Neuronal stem cell (in vitro differentiated cells): ENCODE measurements at regions not wholly inside any gene's neighbourhood (a gene's known extent, or its start where the extent isn't known, plus 50 kb on each side); places are given as distances from the start of the nearest gene placed in this dataset.

Experiments
- DNase-seq: peaks from one replicate; pipeline ENCODE4 v3.0.0-alpha.2; 2013; ENCODE audit warnings: low spot score
- H2AFZ ChIP-seq: one replicate; pipeline ENCODE4 v1.6.1; 2013; ENCODE audit warnings: mild to moderate bottlenecking, low read length, inconsistent platforms
- H2AK5ac ChIP-seq: 2 replicates; pipeline ENCODE4 v1.6.1; 2013; ENCODE audit warnings: low read depth, mild to moderate bottlenecking, inconsistent platforms, low read length, moderate library complexity, mixed read lengths
- H2BK120ac ChIP-seq: 2 replicates; pipeline ENCODE4 v1.6.1; 2013; ENCODE audit warnings: low read depth, mild to moderate bottlenecking, inconsistent platforms, low read length, moderate library complexity, mixed read lengths
- H2BK12ac ChIP-seq: one replicate; pipeline ENCODE4 v1.6.1; 2013; ENCODE audit warnings: low read length, inconsistent platforms
- H2BK15ac ChIP-seq: 2 replicates; pipeline ENCODE4 v1.6.1; 2013; ENCODE audit warnings: mild to moderate bottlenecking, low read length, inconsistent platforms, mixed read lengths
- H2BK5ac ChIP-seq: one replicate; pipeline ENCODE4 v1.6.1; 2013; ENCODE audit warnings: inconsistent platforms, mild to moderate bottlenecking, low read length, moderate library complexity
- H3K14ac ChIP-seq: one replicate; pipeline ENCODE4 v1.6.1; 2013; ENCODE audit warnings: low read length, inconsistent platforms
- H3K18ac ChIP-seq: 2 replicates; pipeline ENCODE4 v1.6.1; 2013; ENCODE audit warnings: low read length, inconsistent platforms
- H3K23ac ChIP-seq: 2 replicates; pipeline ENCODE4 v1.6.1; 2013; ENCODE audit warnings: low read depth, mild to moderate bottlenecking, mixed read lengths, low read length, inconsistent platforms; ENCODE audit not compliant: poor library complexity
- H3K27ac ChIP-seq: replicated peaks from 3 replicates; pipeline ENCODE4 v1.5.1; 2013; ENCODE audit warnings: low read length, inconsistent platforms
- H3K27me3 ChIP-seq, 3 experiments: 2 replicates each; pipeline ENCODE4 v1.6.1; 2013; ENCODE audit warnings: low read length in 3 of 3, mild to moderate bottlenecking in 2 of 3, inconsistent platforms in 1 of 3, low read depth in 1 of 3, mixed read lengths in 1 of 3, moderate library complexity in 1 of 3; ENCODE audit not compliant: control insufficient read depth in 3 of 3, insufficient read depth in 3 of 3
- H3K36me3 ChIP-seq, 2 donors: replicated peaks in 1 of 2; 2 replicates each; pipeline ENCODE4 v1.6.1; 2013; ENCODE audit warnings: low read length in 2 of 2; ENCODE audit not compliant: control insufficient read depth in 2 of 2, insufficient read depth in 2 of 2
- H3K4ac ChIP-seq: 2 replicates; pipeline ENCODE4 v1.6.1; 2013; ENCODE audit warnings: inconsistent platforms, mild to moderate bottlenecking, low read length, moderate library complexity
- H3K4me1 ChIP-seq, 2 donors: 1 replicate in 1 of 2; 2 replicates in 1 of 2; pipeline ENCODE4 v1.6.1; 2013; ENCODE audit warnings: low read length in 2 of 2, low read depth in 1 of 2; ENCODE audit not compliant: control insufficient read depth in 2 of 2, insufficient read depth in 1 of 2
- H3K4me2 ChIP-seq: one replicate; pipeline ENCODE4 v1.6.1; 2013; ENCODE audit warnings: mild to moderate bottlenecking, low read length, inconsistent platforms; ENCODE audit not compliant: insufficient read depth, poor library complexity, severe bottlenecking
- H3K4me3 ChIP-seq, 2 donors: 2 replicates each; pipeline ENCODE4 v1.5.1; 2013; ENCODE audit warnings: low read length in 2 of 2, mild to moderate bottlenecking in 2 of 2, inconsistent platforms in 1 of 2, moderate library complexity in 1 of 2
- H3K79me1 ChIP-seq: one replicate; pipeline ENCODE4 v1.6.1; 2013; ENCODE audit warnings: low read depth, mild to moderate bottlenecking, inconsistent platforms, low read length, moderate library complexity
- H3K9ac ChIP-seq: one replicate; pipeline ENCODE4 v1.6.1; 2013; ENCODE audit warnings: mild to moderate bottlenecking, low read depth, low read length, inconsistent platforms; ENCODE audit not compliant: poor library complexity
- H3K9me3 ChIP-seq, 2 donors: replicated peaks in 1 of 2; 2 replicates each; pipeline versions ENCODE3 to v1.6.1; 2013; ENCODE audit warnings: low read length in 2 of 2, mild to moderate bottlenecking in 2 of 2, inconsistent platforms in 1 of 2, low read depth in 1 of 2, mixed read lengths in 1 of 2, moderate library complexity in 1 of 2; ENCODE audit not compliant: control insufficient read depth in 2 of 2, insufficient read depth in 1 of 2
- H4K8ac ChIP-seq: one replicate; pipeline ENCODE4 v1.6.1; 2013; ENCODE audit warnings: low read depth, mild to moderate bottlenecking, inconsistent platforms, low read length, moderate library complexity
- H4K91ac ChIP-seq: one replicate; pipeline ENCODE4 v1.6.1; 2013; ENCODE audit warnings: low read length, low read depth, mild to moderate bottlenecking, inconsistent platforms; ENCODE audit not compliant: poor library complexity
- WGBS, 2 donors: extraction: QIAGEN DNeasy Blood & Tissue Kit; methylation state at CpG; one replicate each; pipeline ENCODE4 v1.1.7; 2013; ENCODE audit warnings: missing lambda C conversion rate in 2 of 2, mixed read lengths in 1 of 2; ENCODE audit not compliant: insufficient read length in 2 of 2, insufficient replicate concordance in 1 of 2; ENCODE audit errors: extremely low coverage in 2 of 2; 5-methylcytosine and 5-hydroxymethylcytosine counted together

GRCh38 chr6:139540276-139540675 lies 165.8 kb upstream of the CITED2 start:
- Histone ChIP-seq H2BK12ac (no peak overlapping the region), H2AFZ (peak overlapping the region; percentile 13), H2BK15ac (no peak overlapping the region), H3K4me3 (no peak overlapping the region), H3K27ac (no peak overlapping the region), H3K18ac (no peak overlapping the region), H4K91ac (no peak overlapping the region), H2AK5ac (no peak overlapping the region), H3K4ac (no peak overlapping the region), H3K14ac (no peak overlapping the region), H2BK5ac (no peak overlapping the region), H3K4me1 (peaks cover 0 to 7% of the 10 kb centered on the region in 2 donors), H3K9ac (no peak overlapping the region), H4K8ac (no peak overlapping the region), H3K23ac (no peak overlapping the region), H3K4me2 (no peak overlapping the region), H3K9me3 (no peaks in the 10 kb centered on the region), H3K79me1 (no peaks in the 10 kb centered on the region), H2BK120ac (no peak overlapping the region), H3K36me3 (no peaks in the 10 kb centered on the region), H3K27me3 (no peaks in the 10 kb centered on the region)
- DNase-seq, result no peak
- whole genome bisulfite sequencing, 2 donors, result no CpG with 5 or more reads among the region's 5 CpGs

- Histone ChIP-seq H3K36me3 (no peaks in the 10 kb centered on the region), H3K79me1 (no peaks in the 10 kb centered on the region), H3K14ac (no peak overlapping the region), H3K4me2 (no peak overlapping the region), H3K27me3 (no peaks in the 10 kb centered on the region), H2BK120ac (no peak overlapping the region), H2BK12ac (no peak overlapping the region), H3K4me1 (peaks cover 0 to 3% of the 10 kb centered on the region in 2 donors), H3K27ac (no peak overlapping the region), H3K4me3 (no peak overlapping the region), H2AK5ac (no peak overlapping the region), H2BK15ac (no peak overlapping the region), H2BK5ac (no peak overlapping the region), H3K18ac (no peak overlapping the region), H4K91ac (no peak overlapping the region), H3K23ac (no peak overlapping the region), H3K9me3 (no peaks in the 10 kb centered on the region), H4K8ac (no peak overlapping the region), H3K4ac (no peak overlapping the region), H2AFZ (peak overlapping the region; percentile 13), H3K9ac (no peak overlapping the region)
- no CpG with 5 or more reads among the region's 12 CpGs for WGBS, 2 donors
- DNase-seq, result no peak
Measured at GRCh38 chr6:139539852-139540251, 165.4 kb upstream of the CITED2 start.

- H2BK12ac ChIP-seq, result no peak overlapping the region
- no peak overlapping the region for H2AFZ ChIP-seq
- H3K4me3 ChIP-seq, result no peak overlapping the region
- H3K79me1 ChIP-seq, result no peaks in the 10 kb centered on the region
- no peak overlapping the region for H2BK5ac ChIP-seq
- no peak overlapping the region for H3K9ac ChIP-seq
- H3K4me1 ChIP-seq, result peaks cover 3 to 6% of the 10 kb centered on the region in 2 donors
- no peak overlapping the region for H4K91ac ChIP-seq
- no CpG with 5 or more reads among the region's 7 CpGs for WGBS, 2 donors
- no peak overlapping the region for H2AK5ac ChIP-seq
- no peak overlapping the region for H4K8ac ChIP-seq
- H3K18ac ChIP-seq, result no peak overlapping the region
- no peak overlapping the region for H3K4ac ChIP-seq
- no peak overlapping the region for H2BK120ac ChIP-seq
- no peak overlapping the region for H3K23ac ChIP-seq
- H3K4me2 ChIP-seq, result no peak overlapping the region
- no peak overlapping the region for H3K27ac ChIP-seq
- no peak overlapping the region for H3K14ac ChIP-seq
- H3K36me3 ChIP-seq, result no peaks in the 10 kb centered on the region
- H3K27me3 ChIP-seq, result no peaks in the 10 kb centered on the region
- DNase-seq, result no peak
- no peaks in the 10 kb centered on the region for H3K9me3 ChIP-seq
- no peak overlapping the region for H2BK15ac ChIP-seq
Measured at GRCh38 chr6:139538366-139538765, 163.9 kb upstream of the CITED2 start.

GRCh38 chr6:139536751-139537617 lies 162.5 kb upstream of the CITED2 start:
- Histone ChIP-seq H2BK15ac (no peak overlapping the region), H3K4me1 (peaks cover 3 to 6% of the 10 kb centered on the region in 2 donors), H3K36me3 (no peaks in the 10 kb centered on the region), H3K27me3 (no peaks in the 10 kb centered on the region), H2AFZ (no peak overlapping the region), H2AK5ac (no peak overlapping the region), H2BK5ac (no peak overlapping the region), H3K4ac (no peak overlapping the region), H3K9ac (no peak overlapping the region), H3K9me3 (no peaks in the 10 kb centered on the region), H3K4me2 (no peak overlapping the region), H3K79me1 (no peaks in the 10 kb centered on the region), H4K8ac (no peak overlapping the region), H3K23ac (no peak overlapping the region), H3K14ac (no peak overlapping the region), H3K4me3 (no peak overlapping the region), H3K18ac (no peak overlapping the region), H2BK120ac (no peak overlapping the region), H4K91ac (no peak overlapping the region), H2BK12ac (no peak overlapping the region), H3K27ac (no peak overlapping the region)
- WGBS, 2 donors, result no CpG with 5 or more reads among the region's 8 CpGs
- DNase-seq, result no peak
